ENCODE measurements at regions not wholly inside any gene's neighbourhood (a gene's known extent, or its start where the extent isn't known, plus 50 kb on each side); places are given as distances from the start of the nearest gene placed in this dataset.

GRCh38 chr15:91496754-91497691, 356.5 kb upstream of the SLCO3A1 start:
- no peak for TF ChIP-seq CTCF (IDR thresholded peaks at IDR 0.05)
- TF ChIP-seq EP300 (IDR thresholded peaks at IDR 0.05), result no peak
